WTC11 (cell line): ENCODE measurements at regions not wholly inside any gene's neighbourhood (a gene's known extent, or its start where the extent isn't known, plus 50 kb on each side); places are given as distances from the start of the nearest gene placed in this dataset.

Experiments used
- ATAC-seq: fragments of 200-7000 bp; cut with Tn5 transposase; 2 replicates; pipeline ENCODE4 v1.10.0; 2021; ENCODE audit warnings: mild to moderate bottlenecking, moderate library complexity
- CTCF ChIA-PET: fragments of 300-600 bp; sonication (Branson Sonifier 250); formaldehyde crosslinking; loops from one replicate; lab custom pipeline; 2021; ENCODE audit warnings: antibody characterized with exemption; lab: Charles Lee
- POLR2A ChIA-PET: fragments of 350-600 bp; sonication (Branson Sonifier 250); formaldehyde crosslinking; loops from one replicate; lab custom pipeline; 2021; ENCODE audit warnings: antibody characterized with exemption; lab: Charles Lee
- DNase-seq: peaks from one replicate; pipeline ENCODE4 v3.0.0; 2021; ENCODE audit warnings: low spot score
- H3K27ac Mint-ChIP-seq: 2 replicates; pipeline ENCODE4 v1.8.0; 2021; ENCODE audit warnings: mixed read lengths
- H3K27me3 Mint-ChIP-seq: 2 replicates; pipeline ENCODE4 v1.8.0; 2021; ENCODE audit warnings: low read depth, mild to moderate bottlenecking, moderate library complexity, mixed read lengths
- H3K36me3 Mint-ChIP-seq: 2 replicates; pipeline ENCODE4 v1.8.0; 2021; ENCODE audit warnings: mixed read lengths
- H3K4me1 Mint-ChIP-seq: 2 replicates; pipeline ENCODE4 v1.8.0; 2022; ENCODE audit warnings: mixed read lengths
- H3K4me3 Mint-ChIP-seq: 2 replicates; pipeline ENCODE4 v1.8.0; 2021; ENCODE audit warnings: mild to moderate bottlenecking, moderate library complexity, mixed read lengths
- H3K9me3 Mint-ChIP-seq: 2 replicates; pipeline ENCODE4 v1.8.0; 2021; ENCODE audit warnings: mixed read lengths
- ATF2 ChIP-seq: sonication (generic); formaldehyde crosslinking; IDR thresholded peaks from 2 replicates; pipeline ENCODE4 v1.8.1; 2022; ENCODE audit warnings: low read depth, missing genetic modification reagents, borderline replicate concordance
- ATF6 ChIP-seq: sonication (generic); formaldehyde crosslinking; IDR thresholded peaks from 2 replicates; pipeline ENCODE4 v1.8.1; 2023; ENCODE audit warnings: mild to moderate bottlenecking, missing genetic modification reagents
- E2F1 ChIP-seq: sonication (generic); formaldehyde crosslinking; IDR thresholded peaks from 2 replicates; pipeline ENCODE4 v1.8.0; 2022; ENCODE audit warnings: mild to moderate bottlenecking, missing genetic modification reagents
- ETV6 ChIP-seq: sonication (generic); formaldehyde crosslinking; IDR thresholded peaks from 2 replicates; pipeline ENCODE4 v1.8.1; 2022; ENCODE audit warnings: mild to moderate bottlenecking, missing genetic modification reagents
- FOXP4 ChIP-seq: sonication (generic); formaldehyde crosslinking; IDR thresholded peaks from 2 replicates; pipeline ENCODE4 v1.8.0; 2022; ENCODE audit warnings: mild to moderate bottlenecking, missing genetic modification reagents
- GRHL2 ChIP-seq: fragments of 250-450 bp; sonication (Bioruptor Pico); IDR thresholded peaks from 2 replicates; pipeline ENCODE4 v1.8.0; 2022; ENCODE audit warnings: mild to moderate bottlenecking, moderate library complexity; ENCODE audit not compliant: insufficient replicate concordance, severe bottlenecking
- NR2C2 ChIP-seq: sonication (generic); formaldehyde crosslinking; IDR thresholded peaks from 2 replicates; pipeline ENCODE4 v1.8.0; 2022; ENCODE audit warnings: mild to moderate bottlenecking, missing genetic modification reagents
- NR3C1 ChIP-seq: sonication (generic); formaldehyde crosslinking; conservative IDR thresholded peaks from 2 replicates; pipeline ENCODE4 v1.8.1; 2023; ENCODE audit warnings: low read depth, mild to moderate bottlenecking, missing genetic modification reagents
- PRDM15 ChIP-seq: sonication (generic); formaldehyde crosslinking; IDR thresholded peaks from 2 replicates; pipeline ENCODE4 v1.8.0; 2022; ENCODE audit warnings: missing genetic modification reagents
- SMAD3 ChIP-seq: sonication (generic); formaldehyde crosslinking; IDR thresholded peaks from 2 replicates; pipeline ENCODE4 v1.8.0; 2022; ENCODE audit warnings: missing genetic modification reagents, mild to moderate bottlenecking, borderline replicate concordance
- USF2 ChIP-seq: sonication (generic); formaldehyde crosslinking; IDR thresholded peaks from 2 replicates; pipeline ENCODE4 v1.8.1; 2023; ENCODE audit warnings: mild to moderate bottlenecking, missing genetic modification reagents, moderate library complexity
- ZBTB43 ChIP-seq: sonication (generic); formaldehyde crosslinking; IDR thresholded peaks from 2 replicates; pipeline ENCODE4 v1.8.1; 2023; ENCODE audit warnings: mild to moderate bottlenecking, missing genetic modification reagents
- ZMAT4 ChIP-seq: fragments of 250-450 bp; sonication (Bioruptor Pico); IDR thresholded peaks from 2 replicates; pipeline ENCODE4 v1.9.0; 2021; ENCODE audit warnings: mild to moderate bottlenecking
- ZNF121 ChIP-seq: sonication (generic); formaldehyde crosslinking; IDR thresholded peaks from 2 replicates; pipeline ENCODE4 v1.8.0; 2023; ENCODE audit warnings: missing genetic modification reagents
- ZNF219 ChIP-seq: sonication (generic); formaldehyde crosslinking; IDR thresholded peaks from 2 replicates; pipeline ENCODE4 v1.8.0; 2023; ENCODE audit warnings: missing genetic modification reagents, mild to moderate bottlenecking, borderline replicate concordance
- ZNF281 ChIP-seq: sonication (generic); formaldehyde crosslinking; IDR thresholded peaks from 2 replicates; pipeline ENCODE4 v1.8.0; 2023; ENCODE audit warnings: mild to moderate bottlenecking, missing genetic modification reagents
- ZNF416 ChIP-seq: fragments of 250-450 bp; sonication (Bioruptor Pico); IDR thresholded peaks from 2 replicates; pipeline ENCODE4 v1.9.0; 2021; ENCODE audit warnings: mild to moderate bottlenecking, inconsistent platforms
- ZNF425 ChIP-seq: fragments of 250-450 bp; sonication (Bioruptor Pico); conservative IDR thresholded peaks from 2 replicates; pipeline ENCODE4 v1.9.0; 2021; ENCODE audit warnings: mild to moderate bottlenecking

GRCh38 chr3:5822843-5823242 is 635.3 kb downstream of the EDEM1 start (continued):
- no peak for TF ChIP-seq PRDM15 (CRISPR knock-in tag)
- TF ChIP-seq GRHL2 (CRISPR knock-in tag): no peak
- no peak for TF ChIP-seq NR3C1
- no peak for TF ChIP-seq ETV6 (CRISPR knock-in tag)
- TF ChIP-seq ZMAT4 (CRISPR knock-in tag): no peak
- TF ChIP-seq ATF2: no peak

- POLR2A ChIA-PET: no interaction called here
- no peaks in the 10 kb centered on the region for H3K27me3 Mint-ChIP-seq
- H3K27ac Mint-ChIP-seq: no peak overlapping the region
- peaks cover 37% of the 10 kb centered on the region for H3K36me3 Mint-ChIP-seq
- no peak overlapping the region for H3K4me3 Mint-ChIP-seq
- CTCF ChIA-PET: no interaction called here
- DNase-seq: no peak
- H3K4me1 Mint-ChIP-seq: no peaks in the 10 kb centered on the region
- ATAC-seq: no peak
- H3K9me3 Mint-ChIP-seq: peaks cover 86% of the 10 kb centered on the region
- TF ChIP-seq NR2C2 (CRISPR knock-in tag): no peak
- TF ChIP-seq SMAD3 (CRISPR knock-in tag): no peak
- no peak for TF ChIP-seq ATF6 (CRISPR knock-in tag)
- TF ChIP-seq FOXP4: no peak
- no peak for TF ChIP-seq ZNF219 (CRISPR knock-in tag)
- TF ChIP-seq ZNF416 (CRISPR knock-in tag): no peak
- no peak for TF ChIP-seq ZNF121
- no peak for TF ChIP-seq ZBTB43 (CRISPR knock-in tag)
- no peak for TF ChIP-seq E2F1 (CRISPR knock-in tag)
- TF ChIP-seq ZNF425: no peak
- no peak for TF ChIP-seq USF2 (CRISPR knock-in tag)
- TF ChIP-seq ZNF281: no peak
Measured at GRCh38 chr3:5826467-5826866, 639.0 kb downstream of the EDEM1 start.
